ENCODE measurements at regions not wholly inside any gene's neighbourhood (a gene's known extent, or its start where the extent isn't known, plus 50 kb on each side); places are given as distances from the start of the nearest gene placed in this dataset.

- TF ChIP-seq CTCF (IDR thresholded peaks at IDR 0.05) (no peak), POLR2A (IDR thresholded peaks at IDR 0.05) (no peak), POLR2AphosphoS5 (IDR thresholded peaks at IDR 0.05) (no peak), EP300 (IDR thresholded peaks at IDR 0.05) (no peak)
These were observed 476.3 kb upstream of the SLITRK1 start for GRCh38 chr13:84358601-84359000.

All from stomach (tissue), 4 donors.